ENCODE measurements at regions not wholly inside any gene's neighbourhood (a gene's known extent, or its start where the extent isn't known, plus 50 kb on each side); places are given as distances from the start of the nearest gene placed in this dataset.
"Not testable (repeated sequence)": the region's sequence is repeated elsewhere in the genome, so short reads cannot be mapped to it uniquely, and the experiment has no call there.

GRCh38 chr2:152263911-152264310 is 71.1 kb upstream of the FMNL2 start:
- H3K27me3 ChIP-seq = no peaks in the 10 kb centered on the region
- H3K36me3 ChIP-seq = no peaks in the 10 kb centered on the region
- H3K4me1 ChIP-seq = no peaks in the 10 kb centered on the region
- H3K4me3 ChIP-seq = no peak overlapping the region
- TF ChIP-seq, protein P1, sequence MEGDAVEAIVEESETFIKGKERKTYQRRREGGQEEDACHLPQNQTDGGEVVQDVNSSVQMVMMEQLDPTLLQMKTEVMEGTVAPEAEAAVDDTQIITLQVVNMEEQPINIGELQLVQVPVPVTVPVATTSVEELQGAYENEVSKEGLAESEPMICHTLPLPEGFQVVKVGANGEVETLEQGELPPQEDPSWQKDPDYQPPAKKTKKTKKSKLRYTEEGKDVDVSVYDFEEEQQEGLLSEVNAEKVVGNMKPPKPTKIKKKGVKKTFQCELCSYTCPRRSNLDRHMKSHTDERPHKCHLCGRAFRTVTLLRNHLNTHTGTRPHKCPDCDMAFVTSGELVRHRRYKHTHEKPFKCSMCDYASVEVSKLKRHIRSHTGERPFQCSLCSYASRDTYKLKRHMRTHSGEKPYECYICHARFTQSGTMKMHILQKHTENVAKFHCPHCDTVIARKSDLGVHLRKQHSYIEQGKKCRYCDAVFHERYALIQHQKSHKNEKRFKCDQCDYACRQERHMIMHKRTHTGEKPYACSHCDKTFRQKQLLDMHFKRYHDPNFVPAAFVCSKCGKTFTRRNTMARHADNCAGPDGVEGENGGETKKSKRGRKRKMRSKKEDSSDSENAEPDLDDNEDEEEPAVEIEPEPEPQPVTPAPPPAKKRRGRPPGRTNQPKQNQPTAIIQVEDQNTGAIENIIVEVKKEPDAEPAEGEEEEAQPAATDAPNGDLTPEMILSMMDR (IDR thresholded peaks at IDR 0.05) = no peak
- TF ChIP-seq EP300 (IDR thresholded peaks at IDR 0.05) (no peak), POLR2A (IDR thresholded peaks at IDR 0.05) (no peak)
- no peak for DNase-seq (ENCODE audit: low spot score in 2 of 2)
- H3K9me3 ChIP-seq = peaks cover 0 to 6% (median 1%) of the 10 kb centered on the region in 4 donors
- no peak overlapping the region for H3K27ac ChIP-seq

- not testable (repeated sequence) for DNase-seq (ENCODE audit: low spot score in 2 of 2); H3K4me1 ChIP-seq; H3K27me3 ChIP-seq; H3K4me3 ChIP-seq; H3K27ac ChIP-seq; H3K36me3 ChIP-seq
- 64 to 100% methylated on average over 2 of the region's 2 CpGs for WGBS, 2 donors
- peaks cover 0 to 36% (median 0%) of the 10 kb centered on the region in 4 donors for H3K9me3 ChIP-seq
Observed at GRCh38 chr2:152273732-152274260, 61.2 kb upstream of the FMNL2 start.

GRCh38 chr2:152277896-152278295 is 57.1 kb upstream of the FMNL2 start:
- H3K36me3 ChIP-seq; H3K27me3 ChIP-seq; H3K4me3 ChIP-seq; H3K27ac ChIP-seq; DNase-seq (ENCODE audit: low spot score in 2 of 2); H3K4me1 ChIP-seq: not testable (repeated sequence)
- 86 to 88% methylated on average over 6 of the region's 6 CpGs for WGBS, 2 donors
- peaks cover 0 to 36% (median 0%) of the 10 kb centered on the region in 4 donors for H3K9me3 ChIP-seq

- Histone ChIP-seq H3K27ac (no peak overlapping the region), H3K36me3 (no peaks in the 10 kb centered on the region), H3K4me1 (no peaks in the 10 kb centered on the region), H3K9me3 (peaks cover 0 to 30% (median 0%) of the 10 kb centered on the region in 4 donors), H3K4me3 (no peak overlapping the region), H3K27me3 (no peaks in the 10 kb centered on the region)
- DNase-seq (ENCODE audit: low spot score in 2 of 2) = no peak
- 96% methylated on average over 5 of the region's 5 CpGs for whole genome bisulfite sequencing, 2 donors
- TF ChIP-seq POLR2A (IDR thresholded peaks at IDR 0.05) (no peak), EP300 (IDR thresholded peaks at IDR 0.05) (no peak)
- TF ChIP-seq, protein P1 (IDR thresholded peaks at IDR 0.05) = no peak
Observed at GRCh38 chr2:152278526-152278925, 56.4 kb upstream of the FMNL2 start.

DNA sequence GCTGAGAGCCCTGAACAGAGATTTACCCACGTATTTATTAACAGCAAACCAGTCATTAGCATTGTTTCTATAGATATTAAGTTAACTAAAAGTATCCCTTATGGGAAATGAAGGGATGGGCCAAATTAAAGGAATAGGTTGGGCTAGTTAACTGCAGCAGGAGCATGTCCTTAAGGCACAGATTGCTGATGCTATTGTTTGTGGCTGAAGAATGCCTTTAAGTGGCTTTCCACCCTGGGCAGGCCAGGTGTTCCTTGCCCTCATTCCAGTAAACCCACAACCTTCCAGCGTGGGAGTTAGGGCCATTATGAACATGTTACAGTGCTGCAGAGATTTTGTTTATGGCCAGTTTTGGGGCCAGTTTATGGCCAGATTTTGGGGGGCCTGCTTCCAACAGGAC is 55.6 kb upstream of the FMNL2 start:
- not testable (repeated sequence) for H3K4me1 ChIP-seq; DNase-seq (ENCODE audit: low spot score in 2 of 2); H3K27ac ChIP-seq; H3K4me3 ChIP-seq; H3K27me3 ChIP-seq; H3K36me3 ChIP-seq
- WGBS, 2 donors = 85 to 94% methylated on average over 2 of the region's 2 CpGs
- peaks cover 0 to 21% (median 0%) of the 10 kb centered on the region in 4 donors for H3K9me3 ChIP-seq

DNA sequence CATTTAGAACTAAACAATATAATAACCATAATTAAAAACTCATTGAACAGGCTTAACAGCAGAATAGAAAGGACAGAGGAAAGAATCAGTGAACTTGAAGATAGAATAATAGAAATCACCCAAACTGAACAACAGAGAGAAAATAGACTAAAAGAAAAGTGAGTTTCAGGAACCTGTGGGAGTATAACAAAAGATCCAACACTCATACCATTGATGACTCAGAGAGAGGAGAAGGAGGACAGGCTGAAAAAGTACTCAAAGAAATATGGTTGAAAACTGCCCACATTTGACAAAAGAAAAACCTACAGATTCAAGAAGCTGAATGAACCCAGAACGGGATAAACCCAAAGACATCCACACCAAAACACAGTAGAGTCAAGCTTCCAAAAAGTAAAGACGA is 54.2 kb upstream of the FMNL2 start:
- WGBS, 2 donors = 91 to 93% methylated on average over 2 of the region's 2 CpGs
- Histone ChIP-seq H3K4me3 (no peak overlapping the region), H3K4me1 (no peaks in the 10 kb centered on the region), H3K27me3 (no peaks in the 10 kb centered on the region), H3K9me3 (peaks cover 0 to 16% (median 0%) of the 10 kb centered on the region in 4 donors), H3K27ac (no peak overlapping the region), H3K36me3 (no peaks in the 10 kb centered on the region)
- DNase-seq (ENCODE audit: low spot score in 2 of 2) = no peak
- TF ChIP-seq, protein P1 (IDR thresholded peaks at IDR 0.05) = no peak

DNA sequence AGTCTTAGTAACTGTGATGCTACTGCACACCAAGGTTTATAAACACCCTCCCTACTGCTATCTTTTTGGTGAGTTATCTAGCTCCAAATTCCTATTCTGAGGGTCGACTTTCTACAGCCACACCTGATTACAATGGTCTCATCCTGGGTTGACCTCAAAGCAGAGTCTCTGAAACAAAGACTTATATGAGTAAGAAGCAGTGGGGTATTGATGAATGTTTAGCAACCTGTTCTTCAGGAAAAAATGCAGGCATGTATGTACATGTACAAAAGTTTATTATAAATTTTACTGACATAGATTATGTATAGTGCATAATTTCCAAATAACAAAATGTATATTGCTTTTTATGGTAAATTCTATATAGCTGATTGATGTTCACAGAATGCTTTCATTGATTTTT is 51.6 kb upstream of the FMNL2 start:
- no peaks in the 10 kb centered on the region for H3K27me3 ChIP-seq
- H3K4me1 ChIP-seq = no peaks in the 10 kb centered on the region
- no peak for DNase-seq (ENCODE audit: low spot score in 2 of 2)
- 74 to 89% methylated on average over 1 of the region's 1 CpG for WGBS, 2 donors
- H3K36me3 ChIP-seq = no peaks in the 10 kb centered on the region
- no peak for TF ChIP-seq EP300 (IDR thresholded peaks at IDR 0.05)
- no peak for TF ChIP-seq POLR2A (IDR thresholded peaks at IDR 0.05)
- TF ChIP-seq, protein P1 (IDR thresholded peaks at IDR 0.05) = no peak
- no peak overlapping the region for H3K4me3 ChIP-seq
- peaks cover 0 to 16% (median 0%) of the 10 kb centered on the region in 4 donors for H3K9me3 ChIP-seq
- H3K27ac ChIP-seq = no peak overlapping the region
